SK-N-SH treated with all-trans-retinoic acid at 6 μM for 48 hours (cell line): ENCODE measurements at regions not wholly inside any gene's neighbourhood (a gene's known extent, or its start where the extent isn't known, plus 50 kb on each side); places are given as distances from the start of the nearest gene placed in this dataset.

ENCODE experiments used
- ATAC-seq: fragments of 200-7000 bp; cut with Tn5 transposase; 3 replicates; pipeline ENCODE4 v1.9.1; 2020; ENCODE audit warnings: mild to moderate bottlenecking, moderate library complexity
- ARNTL ChIP-seq: fragments of 450-650 bp; formaldehyde crosslinking; IDR thresholded peaks from 2 replicates; pipeline ENCODE4 v1.5.0; 2020; ENCODE audit warnings: low read depth, mild to moderate bottlenecking, moderate library complexity, borderline replicate concordance
- BACH2 ChIP-seq: fragments of 250-450 bp; sonication (Bioruptor Pico); IDR thresholded peaks from 2 replicates; pipeline ENCODE4 v1.9.0; 2021; ENCODE audit warnings: mild to moderate bottlenecking, borderline replicate concordance
- CREB5 ChIP-seq: fragments of 250-450 bp; sonication (Bioruptor Pico); IDR thresholded peaks from 2 replicates; pipeline ENCODE4 v1.5.1; 2020; ENCODE audit warnings: low read depth, mild to moderate bottlenecking, moderate library complexity
- GLIS3 ChIP-seq: fragments of 250-450 bp; sonication (Bioruptor Pico); IDR thresholded peaks from 2 replicates; pipeline ENCODE4 v1.5.0; 2020; ENCODE audit warnings: mild to moderate bottlenecking, moderate library complexity
- ISL1 ChIP-seq: fragments of 250-450 bp; sonication (Bioruptor Pico); IDR thresholded peaks from 2 replicates; pipeline ENCODE4 v2.1.2; 2022; ENCODE audit warnings: mild to moderate bottlenecking, moderate library complexity
- PATZ1 ChIP-seq: fragments of 250-450 bp; sonication (Bioruptor Pico); IDR thresholded peaks from 2 replicates; pipeline ENCODE4 v1.8.0; 2020; ENCODE audit warnings: mild to moderate bottlenecking, moderate library complexity, borderline replicate concordance
- PPARA ChIP-seq: fragments of 250-450 bp; sonication (Bioruptor Pico); IDR thresholded peaks from 2 replicates; pipeline ENCODE4 v1.5.0; 2020; ENCODE audit warnings: mild to moderate bottlenecking, borderline replicate concordance
- RARB ChIP-seq: fragments of 250-450 bp; sonication (Bioruptor Pico); IDR thresholded peaks from 2 replicates; pipeline ENCODE4 v1.8.0; 2021; ENCODE audit warnings: mild to moderate bottlenecking, moderate library complexity
- TCF4 ChIP-seq: fragments of 250-450 bp; sonication (Bioruptor Pico); IDR thresholded peaks from 2 replicates; pipeline ENCODE4 v1.8.0; 2021; ENCODE audit warnings: mild to moderate bottlenecking, moderate library complexity, borderline replicate concordance
- TSHZ2 ChIP-seq: fragments of 250-450 bp; sonication (Bioruptor Pico); IDR thresholded peaks from 2 replicates; pipeline ENCODE4 v1.5.0; 2020; ENCODE audit warnings: mild to moderate bottlenecking, moderate library complexity
- ZC3H10 ChIP-seq: fragments of 250-450 bp; sonication (Bioruptor Pico); IDR thresholded peaks from 2 replicates; pipeline ENCODE4 v1.5.1; 2021; ENCODE audit warnings: mild to moderate bottlenecking, moderate library complexity
- ZFP3 ChIP-seq: fragments of 250-450 bp; sonication (Bioruptor Pico); IDR thresholded peaks from 2 replicates; pipeline ENCODE4 v1.5.0; 2020; ENCODE audit warnings: mild to moderate bottlenecking, moderate library complexity
- ZFP30 ChIP-seq: fragments of 450-650 bp; formaldehyde crosslinking; IDR thresholded peaks from 2 replicates; pipeline ENCODE4 v1.5.0; 2022; ENCODE audit warnings: mild to moderate bottlenecking, moderate library complexity
- ZNF565 ChIP-seq: fragments of 450-650 bp; formaldehyde crosslinking; conservative IDR thresholded peaks from 2 replicates; pipeline ENCODE4 v1.5.0; 2020; ENCODE audit warnings: low read depth, mild to moderate bottlenecking, moderate library complexity
- ZNF70 ChIP-seq: fragments of 450-650 bp; formaldehyde crosslinking; IDR thresholded peaks from 2 replicates; pipeline ENCODE4 v1.5.0; 2020; ENCODE audit warnings: mild to moderate bottlenecking, moderate library complexity
- ZNF8 ChIP-seq: fragments of 450-650 bp; formaldehyde crosslinking; IDR thresholded peaks from 2 replicates; pipeline ENCODE4 v1.5.0; 2020; ENCODE audit warnings: mild to moderate bottlenecking, moderate library complexity
- TF ChIP-seq, protein P1 (sequence below): fragments of 250-450 bp; sonication (Bioruptor Pico); IDR thresholded peaks from 2 replicates; pipeline ENCODE4 v1.8.0; 2021; ENCODE audit warnings: low read depth, mild to moderate bottlenecking, moderate library complexity, borderline replicate concordance
- TF ChIP-seq, protein P2 (sequence below): fragments of 250-450 bp; sonication (Bioruptor Pico); IDR thresholded peaks from 2 replicates; pipeline ENCODE4 v1.5.1; 2021; ENCODE audit warnings: mild to moderate bottlenecking, moderate library complexity

GRCh38 chr17:77829843-77830799 is 128.4 kb upstream of the TNRC6C start:
- 0 out of 2 replicates have a peak, but pooled peaks have one; percentile 14 for TF ChIP-seq ZNF70 (CRISPR knock-in tag)
- no peak for TF ChIP-seq ISL1
- TF ChIP-seq, all 23 proteins: peak for 1
- peak; percentile 77 for ATAC-seq

DNA sequence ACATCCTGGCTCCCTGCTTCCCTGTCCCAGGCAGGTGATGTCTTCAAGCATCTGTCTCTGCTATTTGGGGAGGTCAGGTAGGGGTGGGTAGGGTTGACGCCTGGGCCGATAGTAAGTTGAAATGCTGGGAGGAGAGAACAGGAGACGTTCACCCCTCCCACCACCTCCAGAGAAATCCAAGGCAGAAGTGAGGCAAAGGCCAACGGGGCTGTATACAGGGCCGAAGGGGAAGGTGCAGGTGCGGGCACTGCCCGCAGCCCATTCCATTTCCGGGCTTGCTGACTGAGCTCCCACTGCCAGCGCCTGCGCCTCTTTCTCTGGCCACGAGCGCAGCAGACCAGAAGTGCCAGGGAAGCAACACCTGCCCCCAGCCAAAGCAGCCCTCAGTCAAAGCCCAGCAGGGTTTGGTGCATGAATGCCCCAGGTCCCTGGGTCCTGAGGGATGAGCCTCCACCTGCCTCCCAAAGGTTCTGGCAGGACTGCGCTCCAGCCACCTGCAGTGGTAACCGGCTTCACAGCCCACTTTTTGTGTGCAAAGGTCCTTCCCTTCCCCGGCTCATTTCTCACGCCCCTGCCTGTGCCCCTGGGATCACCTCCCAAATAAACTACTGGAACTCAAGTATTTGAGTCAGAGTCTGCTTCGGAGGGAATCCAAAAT is 127.6 kb upstream of the TNRC6C start:
- no peak; the same call in 1 of the 3 replicates for ATAC-seq
- TF ChIP-seq ZNF565 (CRISPR knock-in tag) (no peak), PPARA (CRISPR knock-in tag) (no peak), ARNTL (CRISPR knock-in tag) (no peak), ZC3H10 (no peak), BACH2 (CRISPR knock-in tag) (no peak), ZNF8 (CRISPR knock-in tag) (no peak), CREB5 (CRISPR knock-in tag) (no peak), ISL1 (no peak), ZNF70 (CRISPR knock-in tag) (no peak), PATZ1 (no peak), ZFP30 (CRISPR knock-in tag) (no peak), TCF4 (no peak), RARB (CRISPR knock-in tag) (no peak), TSHZ2 (CRISPR knock-in tag) (no peak)
- TF ChIP-seq, protein P1, sequence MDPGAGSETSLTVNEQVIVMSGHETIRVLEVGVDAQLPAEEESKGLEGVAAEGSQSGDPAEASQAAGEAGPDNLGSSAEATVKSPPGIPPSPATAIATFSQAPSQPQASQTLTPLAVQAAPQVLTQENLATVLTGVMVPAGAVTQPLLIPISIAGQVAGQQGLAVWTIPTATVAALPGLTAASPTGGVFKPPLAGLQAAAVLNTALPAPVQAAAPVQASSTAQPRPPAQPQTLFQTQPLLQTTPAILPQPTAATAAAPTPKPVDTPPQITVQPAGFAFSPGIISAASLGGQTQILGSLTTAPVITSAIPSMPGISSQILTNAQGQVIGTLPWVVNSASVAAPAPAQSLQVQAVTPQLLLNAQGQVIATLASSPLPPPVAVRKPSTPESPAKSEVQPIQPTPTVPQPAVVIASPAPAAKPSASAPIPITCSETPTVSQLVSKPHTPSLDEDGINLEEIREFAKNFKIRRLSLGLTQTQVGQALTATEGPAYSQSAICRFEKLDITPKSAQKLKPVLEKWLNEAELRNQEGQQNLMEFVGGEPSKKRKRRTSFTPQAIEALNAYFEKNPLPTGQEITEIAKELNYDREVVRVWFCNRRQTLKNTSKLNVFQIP (CRISPR knock-in tag) = no peak
- TF ChIP-seq, protein P2, sequence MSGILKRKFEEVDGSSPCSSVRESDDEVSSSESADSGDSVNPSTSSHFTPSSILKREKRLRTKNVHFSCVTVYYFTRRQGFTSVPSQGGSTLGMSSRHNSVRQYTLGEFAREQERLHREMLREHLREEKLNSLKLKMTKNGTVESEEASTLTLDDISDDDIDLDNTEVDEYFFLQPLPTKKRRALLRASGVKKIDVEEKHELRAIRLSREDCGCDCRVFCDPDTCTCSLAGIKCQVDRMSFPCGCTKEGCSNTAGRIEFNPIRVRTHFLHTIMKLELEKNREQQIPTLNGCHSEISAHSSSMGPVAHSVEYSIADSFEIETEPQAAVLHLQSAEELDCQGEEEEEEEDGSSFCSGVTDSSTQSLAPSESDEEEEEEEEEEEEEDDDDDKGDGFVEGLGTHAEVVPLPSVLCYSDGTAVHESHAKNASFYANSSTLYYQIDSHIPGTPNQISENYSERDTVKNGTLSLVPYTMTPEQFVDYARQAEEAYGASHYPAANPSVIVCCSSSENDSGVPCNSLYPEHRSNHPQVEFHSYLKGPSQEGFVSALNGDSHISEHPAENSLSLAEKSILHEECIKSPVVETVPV (CRISPR knock-in tag) = no peak

- no peak for TF ChIP-seq GLIS3 (CRISPR knock-in tag)
- TF ChIP-seq ISL1 = peak; percentile 51
- TF ChIP-seq ZFP3 (CRISPR knock-in tag) = 0 out of 2 replicates have a peak, but pooled peaks have one; percentile 15
- peak; percentile 71 for ATAC-seq
These were observed 126.9 kb upstream of the TNRC6C start for GRCh38 chr17:77831474-77832179.
